C4-2B (cell line): ENCODE measurements at regions not wholly inside any gene's neighbourhood (a gene's known extent, or its start where the extent isn't known, plus 50 kb on each side); places are given as distances from the start of the nearest gene placed in this dataset.

Experiments
- H3K27ac ChIP-seq: fragments of 450-650 bp; 2 replicates; pipeline ENCODE4 v1.5.1; 2017
- ZFX ChIP-seq: fragments of 450-650 bp; IDR thresholded peaks from 2 replicates; pipeline ENCODE4 v1.6.1; 2017
- TF ChIP-seq, protein P1 (sequence below): fragments of 450-650 bp; conservative IDR thresholded peaks from 2 replicates; pipeline ENCODE4 v1.5.1; 2017; ENCODE audit warnings: mild to moderate bottlenecking

DNA sequence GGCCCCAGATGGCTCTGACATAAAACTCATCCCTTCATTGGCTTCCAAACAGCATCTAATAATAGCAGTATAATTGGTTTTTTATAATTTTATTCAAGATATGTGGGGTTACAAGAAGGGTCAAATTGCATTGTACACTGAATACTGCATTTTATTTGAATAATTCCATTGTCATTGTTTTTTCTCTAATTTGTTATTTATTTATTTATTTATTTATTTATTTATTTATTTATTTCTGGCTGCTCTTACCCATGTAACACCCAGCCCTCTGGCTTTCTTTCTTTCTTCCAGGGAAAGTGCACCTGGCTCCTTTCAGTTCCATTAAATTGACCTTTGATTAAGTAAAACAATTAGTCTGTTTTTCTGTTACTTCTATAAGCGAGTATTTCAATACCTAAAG is 210.1 kb downstream of the CDH9 start:
- TF ChIP-seq, protein P1, sequence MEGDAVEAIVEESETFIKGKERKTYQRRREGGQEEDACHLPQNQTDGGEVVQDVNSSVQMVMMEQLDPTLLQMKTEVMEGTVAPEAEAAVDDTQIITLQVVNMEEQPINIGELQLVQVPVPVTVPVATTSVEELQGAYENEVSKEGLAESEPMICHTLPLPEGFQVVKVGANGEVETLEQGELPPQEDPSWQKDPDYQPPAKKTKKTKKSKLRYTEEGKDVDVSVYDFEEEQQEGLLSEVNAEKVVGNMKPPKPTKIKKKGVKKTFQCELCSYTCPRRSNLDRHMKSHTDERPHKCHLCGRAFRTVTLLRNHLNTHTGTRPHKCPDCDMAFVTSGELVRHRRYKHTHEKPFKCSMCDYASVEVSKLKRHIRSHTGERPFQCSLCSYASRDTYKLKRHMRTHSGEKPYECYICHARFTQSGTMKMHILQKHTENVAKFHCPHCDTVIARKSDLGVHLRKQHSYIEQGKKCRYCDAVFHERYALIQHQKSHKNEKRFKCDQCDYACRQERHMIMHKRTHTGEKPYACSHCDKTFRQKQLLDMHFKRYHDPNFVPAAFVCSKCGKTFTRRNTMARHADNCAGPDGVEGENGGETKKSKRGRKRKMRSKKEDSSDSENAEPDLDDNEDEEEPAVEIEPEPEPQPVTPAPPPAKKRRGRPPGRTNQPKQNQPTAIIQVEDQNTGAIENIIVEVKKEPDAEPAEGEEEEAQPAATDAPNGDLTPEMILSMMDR, result no peak
- no peak for TF ChIP-seq ZFX
- no peak overlapping the region for H3K27ac ChIP-seq

DNA sequence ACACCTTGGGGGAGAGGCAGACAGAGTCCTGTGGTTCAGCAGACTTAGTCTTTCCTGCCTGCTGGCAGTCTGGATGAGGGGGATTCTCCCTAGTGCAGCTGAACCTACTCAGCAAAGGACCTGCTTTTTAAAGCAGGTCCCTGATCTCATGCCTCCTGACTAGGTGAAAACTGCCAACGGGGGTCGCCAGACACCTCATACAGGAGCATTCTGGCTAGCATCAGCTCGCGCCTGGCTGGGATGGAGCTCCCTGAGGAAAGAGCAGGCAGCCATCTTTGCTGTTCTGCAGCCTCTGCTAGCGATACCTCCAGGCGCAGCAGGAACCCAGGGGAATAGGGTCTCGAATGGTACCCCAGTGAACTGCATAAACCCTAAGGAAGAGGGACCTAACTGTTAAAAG is 225.2 kb downstream of the CDH9 start:
- no peak overlapping the region for H3K27ac ChIP-seq
- no peak for TF ChIP-seq ZFX
- TF ChIP-seq, protein P1, result no peak

- H3K27ac ChIP-seq, result no peak overlapping the region
- no peak for TF ChIP-seq ZFX
- TF ChIP-seq, protein P1, result no peak
These were observed 225.7 kb downstream of the CDH9 start for GRCh38 chr5:26812714-26813113.

DNA sequence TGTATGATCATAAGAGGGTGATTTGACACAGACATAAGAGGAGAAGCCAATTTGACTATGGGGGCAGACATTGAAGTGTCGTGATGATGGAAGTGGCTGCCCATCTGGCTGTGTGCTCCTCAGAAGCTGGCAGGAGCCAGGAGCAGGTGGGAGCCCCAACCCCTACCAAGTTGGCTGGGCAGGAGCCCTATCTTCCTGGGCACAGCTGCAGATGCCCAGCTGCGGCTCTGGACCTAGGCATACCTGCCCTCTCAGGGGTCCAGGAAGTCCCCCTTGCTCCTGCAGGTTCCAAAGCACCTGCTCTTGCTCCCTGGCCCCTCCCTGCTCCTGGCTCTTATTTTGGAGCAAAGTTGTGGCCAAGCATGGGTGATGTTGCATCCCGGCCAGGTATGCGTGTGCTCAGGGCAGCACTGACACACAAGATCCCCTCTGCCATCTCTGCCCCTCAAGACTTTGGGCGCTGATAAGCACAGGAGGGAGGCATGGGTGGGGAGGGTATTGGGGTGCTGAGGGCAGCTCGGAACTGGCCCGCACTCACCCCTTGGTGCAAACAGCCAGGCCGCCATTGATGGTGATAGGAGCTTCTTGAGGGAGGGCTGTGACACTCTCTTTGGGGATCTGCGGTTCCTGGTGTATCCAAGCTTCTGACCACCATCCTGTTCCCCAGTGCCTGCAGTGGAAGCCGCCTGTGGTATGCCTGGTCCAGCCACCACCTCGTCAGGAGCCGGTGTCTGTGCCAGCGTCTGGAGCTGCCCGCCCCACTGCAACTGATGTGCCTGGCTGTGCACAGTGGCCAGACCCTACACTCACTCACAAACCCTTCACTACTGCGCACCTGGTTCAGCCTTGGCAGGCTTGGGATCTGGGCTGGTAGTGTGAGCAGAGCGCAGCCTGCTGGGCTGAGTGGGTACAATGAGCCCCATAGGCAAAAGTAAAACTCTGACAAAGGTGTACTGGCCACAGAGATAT is 230.9 kb downstream of the CDH9 start:
- TF ChIP-seq, protein P1, result 0 out of 2 replicates have a peak, but pooled peaks have one; percentile 7
- no peak for TF ChIP-seq ZFX
- no peak overlapping the region for H3K27ac ChIP-seq

GRCh38 chr5:26805076-26805475 is 233.3 kb downstream of the CDH9 start:
- H3K27ac ChIP-seq, result no peak overlapping the region
- TF ChIP-seq, protein P1, result no peak
- no peak for TF ChIP-seq ZFX

DNA sequence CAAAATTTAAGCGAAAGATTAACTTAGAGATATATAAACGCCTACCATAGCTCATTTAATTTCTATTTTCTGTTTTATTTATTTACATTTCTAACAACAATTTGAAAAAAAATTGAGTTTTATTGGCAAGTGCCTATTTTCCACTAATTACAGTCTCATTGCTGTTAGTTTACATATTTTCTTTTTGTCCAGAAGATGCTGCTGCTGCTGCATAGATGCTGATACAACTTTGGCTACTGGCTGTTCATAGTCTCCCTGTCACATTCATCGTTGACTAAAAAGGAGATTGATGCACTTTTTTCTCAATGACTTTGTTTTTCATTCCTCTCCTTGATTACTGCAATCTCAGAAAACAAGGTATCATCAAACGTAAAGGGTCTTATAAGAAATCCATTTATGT is 235.4 kb downstream of the CDH9 start:
- no peak for TF ChIP-seq ZFX
- TF ChIP-seq, protein P1, result peak; percentile 41
- H3K27ac ChIP-seq, result no peak overlapping the region

DNA sequence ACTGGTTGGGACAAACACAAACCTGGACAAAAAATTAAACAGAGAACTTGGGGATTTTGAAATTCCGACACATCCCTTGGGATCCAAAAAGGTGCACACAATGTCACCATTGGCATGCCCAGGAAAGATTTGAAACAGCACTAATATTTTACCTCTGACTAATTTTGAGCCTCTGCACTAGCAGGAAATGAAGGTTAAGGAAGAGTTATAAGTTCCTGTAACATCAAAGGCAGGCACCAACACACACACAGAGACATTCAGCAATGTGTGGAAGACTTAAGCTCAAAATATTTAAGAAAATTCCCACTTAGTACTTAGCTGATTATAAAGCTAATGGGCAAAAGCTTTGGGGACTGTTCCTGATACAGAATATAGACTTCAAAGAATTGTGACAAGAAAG is 247.0 kb downstream of the CDH9 start:
- no peak for TF ChIP-seq ZFX
- TF ChIP-seq, protein P1, result no peak
- H3K27ac ChIP-seq, result no peak overlapping the region
